CD4-positive, alpha-beta T cell treated with Interleukin-6 for 4 hours (primary cell): ENCODE measurements at regions not wholly inside any gene's neighbourhood (a gene's known extent, or its start where the extent isn't known, plus 50 kb on each side); places are given as distances from the start of the nearest gene placed in this dataset.

Source experiments
- DNase-seq: peaks from one replicate; pipeline ENCODE4 v3.0.0-alpha.2; 2020; ENCODE audit warnings: mixed read lengths

- DNase-seq, result no peak
These were observed 56.7 kb upstream of the NAA35 start for GRCh38 chr9:85884256-85884655.

GRCh38 chr9:85890962-85891361, 50.0 kb upstream of the NAA35 start:
- no peak for DNase-seq
